Hepatocyte (in vitro differentiated cells): ENCODE measurements at regions not wholly inside any gene's neighbourhood (a gene's known extent, or its start where the extent isn't known, plus 50 kb on each side); places are given as distances from the start of the nearest gene placed in this dataset.

Experiments used
- DNase-seq: peaks from one replicate; pipeline ENCODE4 v3.0.0-alpha.2; 2016; ENCODE audit warnings: low spot score
- H2AFZ ChIP-seq: fragments of 200-600 bp; sonication (generic); 2 replicates; pipeline ENCODE4 v1.6.0; 2016; ENCODE audit warnings: antibody characterized with exemption, mild to moderate bottlenecking
- H3K27ac ChIP-seq: fragments of 200-600 bp; sonication (generic); 2 replicates; pipeline ENCODE4 v1.5.1; 2016; ENCODE audit warnings: mild to moderate bottlenecking
- H3K27me3 ChIP-seq: fragments of 200-600 bp; sonication (generic); 2 replicates; pipeline ENCODE4 v1.6.1; 2016
- H3K36me3 ChIP-seq: fragments of 200-600 bp; sonication (generic); replicated peaks from 2 replicates; pipeline ENCODE4 v1.5.1; 2016; ENCODE audit warnings: low read depth; ENCODE audit not compliant: insufficient read depth
- H3K4me1 ChIP-seq: fragments of 200-600 bp; sonication (generic); 2 replicates; pipeline ENCODE4 v1.5.1; 2016; ENCODE audit warnings: mild to moderate bottlenecking, moderate library complexity; ENCODE audit not compliant: insufficient read depth
- H3K4me2 ChIP-seq: fragments of 200-600 bp; sonication (generic); 2 replicates; pipeline ENCODE4 v1.6.0; 2016
- H3K4me3 ChIP-seq: fragments of 200-600 bp; sonication (generic); 2 replicates; pipeline ENCODE4 v1.5.1; 2016; ENCODE audit warnings: mild to moderate bottlenecking
- H3K79me2 ChIP-seq: fragments of 200-600 bp; sonication (generic); 2 replicates; pipeline ENCODE4 v1.6.0; 2017; ENCODE audit warnings: mild to moderate bottlenecking
- H3K9me2 ChIP-seq: fragments of 200-600 bp; sonication (generic); replicated peaks from 2 replicates; pipeline ENCODE4 v1.6.0; 2017; ENCODE audit warnings: mild to moderate bottlenecking; ENCODE audit not compliant: insufficient read depth
- H3K9me3 ChIP-seq: fragments of 200-600 bp; sonication (generic); 2 replicates; pipeline ENCODE4 v1.5.1; 2016; ENCODE audit warnings: low read depth, mild to moderate bottlenecking
- H4K20me1 ChIP-seq: fragments of 200-600 bp; sonication (generic); 2 replicates; pipeline ENCODE4 v1.6.0; 2016; ENCODE audit warnings: mild to moderate bottlenecking; ENCODE audit not compliant: insufficient read depth, poor library complexity, severe bottlenecking
- EZH2 ChIP-seq: fragments of 200-600 bp; sonication (generic); IDR thresholded peaks from 2 replicates; pipeline ENCODE4 v1.6.1; 2016; ENCODE audit warnings: antibody characterized with exemption, mild to moderate bottlenecking, borderline replicate concordance
- EZH2phosphoT487 ChIP-seq: fragments of 200-600 bp; sonication (generic); IDR thresholded peaks from one replicate; pipeline ENCODE4 v1.6.1; 2018; ENCODE audit warnings: antibody characterized with exemption, mild to moderate bottlenecking, low read depth, moderate library complexity; ENCODE audit not compliant: unreplicated experiment, severe bottlenecking
- WGBS: methylation state at CpG from one replicate; pipeline ENCODE4 v1.1.6; 2016; ENCODE audit warnings: low lambda C conversion rate; ENCODE audit errors: missing lambda C conversion rate; 5-methylcytosine and 5-hydroxymethylcytosine counted together
- TF ChIP-seq, protein P1 (sequence below): fragments of 200-600 bp; sonication (generic); IDR thresholded peaks from 2 replicates; pipeline ENCODE4 v1.5.1; 2016; ENCODE audit warnings: antibody characterized with exemption, mild to moderate bottlenecking; ENCODE audit not compliant: poor library complexity

GRCh38 chr6:44576132-44576631, 188.7 kb downstream of the CDC5L start:
- WGBS = 54% methylated on average over 1 of the region's 1 CpG
- TF ChIP-seq, protein P1, sequence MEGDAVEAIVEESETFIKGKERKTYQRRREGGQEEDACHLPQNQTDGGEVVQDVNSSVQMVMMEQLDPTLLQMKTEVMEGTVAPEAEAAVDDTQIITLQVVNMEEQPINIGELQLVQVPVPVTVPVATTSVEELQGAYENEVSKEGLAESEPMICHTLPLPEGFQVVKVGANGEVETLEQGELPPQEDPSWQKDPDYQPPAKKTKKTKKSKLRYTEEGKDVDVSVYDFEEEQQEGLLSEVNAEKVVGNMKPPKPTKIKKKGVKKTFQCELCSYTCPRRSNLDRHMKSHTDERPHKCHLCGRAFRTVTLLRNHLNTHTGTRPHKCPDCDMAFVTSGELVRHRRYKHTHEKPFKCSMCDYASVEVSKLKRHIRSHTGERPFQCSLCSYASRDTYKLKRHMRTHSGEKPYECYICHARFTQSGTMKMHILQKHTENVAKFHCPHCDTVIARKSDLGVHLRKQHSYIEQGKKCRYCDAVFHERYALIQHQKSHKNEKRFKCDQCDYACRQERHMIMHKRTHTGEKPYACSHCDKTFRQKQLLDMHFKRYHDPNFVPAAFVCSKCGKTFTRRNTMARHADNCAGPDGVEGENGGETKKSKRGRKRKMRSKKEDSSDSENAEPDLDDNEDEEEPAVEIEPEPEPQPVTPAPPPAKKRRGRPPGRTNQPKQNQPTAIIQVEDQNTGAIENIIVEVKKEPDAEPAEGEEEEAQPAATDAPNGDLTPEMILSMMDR = no peak
- TF ChIP-seq EZH2 (no peak), EZH2phosphoT487 (no peak)
- no peaks in the 10 kb centered on the region for H3K9me2 ChIP-seq
- H3K36me3 ChIP-seq = no peaks in the 10 kb centered on the region
- H3K4me1 ChIP-seq = no peaks in the 10 kb centered on the region
- H3K4me2 ChIP-seq = no peak overlapping the region
- H3K4me3 ChIP-seq = no peak overlapping the region
- H3K27me3 ChIP-seq = no peaks in the 10 kb centered on the region
- DNase-seq = no peak
- H2AFZ ChIP-seq = no peak overlapping the region
- no peaks in the 10 kb centered on the region for H3K9me3 ChIP-seq
- no peaks in the 10 kb centered on the region for H3K79me2 ChIP-seq
- no peak overlapping the region for H3K27ac ChIP-seq
- H4K20me1 ChIP-seq = no peaks in the 10 kb centered on the region

DNA sequence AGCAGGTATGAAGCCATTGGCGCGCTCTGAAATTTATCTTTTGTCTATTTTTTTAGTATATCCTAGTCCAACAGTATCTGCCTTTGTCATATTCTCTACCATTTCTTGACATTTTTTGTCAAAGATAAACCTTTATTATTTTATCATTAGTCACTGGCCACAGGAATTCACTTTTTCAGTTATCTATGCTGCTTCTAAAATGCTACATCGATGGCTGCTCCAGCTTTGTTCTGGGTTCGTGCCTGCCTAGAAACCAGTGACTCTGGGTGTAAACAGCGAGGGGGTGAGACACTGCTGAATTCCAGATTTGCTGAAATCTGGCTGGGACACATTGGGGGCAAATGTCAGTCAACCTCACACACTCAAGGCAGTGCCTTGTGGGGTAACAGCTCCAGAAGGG, 193.4 kb downstream of the CDC5L start:
- no peak overlapping the region for H3K4me3 ChIP-seq
- WGBS = 72% methylated on average over 5 of the region's 5 CpGs
- no peaks in the 10 kb centered on the region for H4K20me1 ChIP-seq

GRCh38 chr6:44582930-44583329, 195.4 kb downstream of the CDC5L start:
- TF ChIP-seq EZH2phosphoT487 = no peak
- no peak for TF ChIP-seq EZH2
- TF ChIP-seq, protein P1 = no peak
- DNase-seq = no peak
- no peaks in the 10 kb centered on the region for H3K36me3 ChIP-seq
- no peaks in the 10 kb centered on the region for H4K20me1 ChIP-seq
- H2AFZ ChIP-seq = no peak overlapping the region
- H3K4me1 ChIP-seq = no peaks in the 10 kb centered on the region
- no peak overlapping the region for H3K27ac ChIP-seq
- WGBS = 85% methylated on average over 1 of the region's 1 CpG
- no peaks in the 10 kb centered on the region for H3K27me3 ChIP-seq
- H3K79me2 ChIP-seq = no peaks in the 10 kb centered on the region
- H3K9me3 ChIP-seq = no peaks in the 10 kb centered on the region
- H3K9me2 ChIP-seq = no peaks in the 10 kb centered on the region
- no peak overlapping the region for H3K4me3 ChIP-seq
- no peak overlapping the region for H3K4me2 ChIP-seq

More for the DNA sequence above, 193.4 kb downstream of the CDC5L start:
- Histone ChIP-seq H3K9me2 (no peaks in the 10 kb centered on the region), H2AFZ (no peak overlapping the region), H3K4me1 (no peaks in the 10 kb centered on the region), H3K79me2 (no peaks in the 10 kb centered on the region), H3K9me3 (no peaks in the 10 kb centered on the region), H3K27me3 (no peaks in the 10 kb centered on the region), H3K4me2 (no peak overlapping the region), H3K27ac (no peak overlapping the region), H3K36me3 (no peaks in the 10 kb centered on the region)
- TF ChIP-seq EZH2 (no peak), EZH2phosphoT487 (no peak)
- TF ChIP-seq, protein P1 = no peak
- DNase-seq = no peak

- no peak overlapping the region for H3K27ac ChIP-seq
- H3K4me3 ChIP-seq = no peak overlapping the region
- 86% methylated on average over 1 of the region's 1 CpG for WGBS
- no peak overlapping the region for H3K4me2 ChIP-seq
- TF ChIP-seq EZH2phosphoT487 = no peak
- no peak for TF ChIP-seq EZH2
- TF ChIP-seq, protein P1 = no peak
- no peak overlapping the region for H2AFZ ChIP-seq
- DNase-seq = no peak
- no peaks in the 10 kb centered on the region for H3K36me3 ChIP-seq
- H4K20me1 ChIP-seq = no peaks in the 10 kb centered on the region
- no peaks in the 10 kb centered on the region for H3K79me2 ChIP-seq
- no peaks in the 10 kb centered on the region for H3K9me2 ChIP-seq
- H3K27me3 ChIP-seq = no peaks in the 10 kb centered on the region
- H3K4me1 ChIP-seq = no peaks in the 10 kb centered on the region
- H3K9me3 ChIP-seq = no peaks in the 10 kb centered on the region
These were observed 203.0 kb downstream of the CDC5L start for GRCh38 chr6:44590471-44590870.
